H1 (cell line): ENCODE measurements at regions not wholly inside any gene's neighbourhood (a gene's known extent, or its start where the extent isn't known, plus 50 kb on each side); places are given as distances from the start of the nearest gene placed in this dataset.

ENCODE experiments used
- CTCF ChIA-PET: fragments of 300-600 bp; sonication (Branson Sonifier 250); formaldehyde crosslinking; loops from one replicate; lab custom pipeline; 2021; ENCODE audit not compliant: partially characterized antibody; lab: Charles Lee
- POLR2A ChIA-PET: fragments of 300-600 bp; sonication (Branson Sonifier 250); formaldehyde crosslinking; loops from one replicate; lab custom pipeline; 2021; ENCODE audit warnings: inconsistent platforms; ENCODE audit not compliant: partially characterized antibody; lab: Charles Lee
- DNase-seq, 2 experiments: peaks; one replicate each; pipeline versions ENCODE4 v3.0.0 to v3.0.0-alpha.2; 2010 to 2022; ENCODE audit warnings: low spot score in 2 of 2, low read depth in 1 of 2, mixed read lengths in 1 of 2
- FAIRE-seq: peaks from 2 replicates; lab custom pipeline; 2011; peaks lifted over from hg19 to GRCh38; lab: Jason Lieb, UNC
- H2AFZ ChIP-seq: 2 replicates; pipeline ENCODE4 v1.8.1; 2012; ENCODE audit warnings: low read length, inconsistent platforms
- H2AK5ac ChIP-seq: 2 replicates; pipeline ENCODE4 v1.6.1; 2013; ENCODE audit warnings: low read depth, low read length
- H2BK120ac ChIP-seq: replicated peaks from 2 replicates; pipeline ENCODE3; 2013; ENCODE audit warnings: low read depth, low read length, inconsistent platforms
- H2BK12ac ChIP-seq: 2 replicates; pipeline ENCODE4 v1.6.1; 2013; ENCODE audit warnings: low read depth, low read length
- H2BK15ac ChIP-seq: 2 replicates; pipeline ENCODE4 v1.6.1; 2013; ENCODE audit warnings: low read length
- H2BK20ac ChIP-seq: 2 replicates; pipeline ENCODE4 v1.6.1; 2013; ENCODE audit warnings: low read length
- H2BK5ac ChIP-seq: 2 replicates; pipeline ENCODE4 v1.6.1; 2013; ENCODE audit warnings: low read depth, low read length
- H3K14ac ChIP-seq: 2 replicates; pipeline ENCODE4 v1.6.1; 2013; ENCODE audit warnings: inconsistent platforms; ENCODE audit not compliant: insufficient read length
- H3K18ac ChIP-seq: 2 replicates; pipeline ENCODE4 v1.6.1; 2013; ENCODE audit warnings: low read length; ENCODE audit errors: extremely low read depth
- H3K23ac ChIP-seq: 2 replicates; pipeline ENCODE4 v1.6.1; 2013; ENCODE audit warnings: inconsistent platforms; ENCODE audit not compliant: insufficient read length
- H3K23me2 ChIP-seq: 2 replicates; pipeline ENCODE4 v1.6.1; 2013; ENCODE audit warnings: low read depth, low read length
- H3K27ac ChIP-seq: 2 replicates; pipeline ENCODE4 v1.6.1; 2011; ENCODE audit warnings: low read depth, low read length, inconsistent platforms
- H3K27me3 ChIP-seq, 4 experiments: replicated peaks in 1 of 4; 1 replicate in 1 of 4; 2 replicates in 3 of 4; pipeline versions ENCODE4 v1.6.1 to v1.8.1; 2011 to 2013; ENCODE audit warnings: low read length in 3 of 4, mild to moderate bottlenecking in 3 of 4, inconsistent platforms in 2 of 4, mixed read lengths in 2 of 4, moderate library complexity in 1 of 4; ENCODE audit not compliant: control insufficient read depth in 3 of 4, insufficient read depth in 3 of 4; ENCODE audit errors: extremely low read depth in 1 of 4
- H3K36me3 ChIP-seq, 4 experiments: 2 replicates each; pipeline versions ENCODE4 v1.6.1 to v1.8.1; 2011 to 2013; ENCODE audit warnings: mild to moderate bottlenecking in 4 of 4, low read length in 3 of 4, moderate library complexity in 2 of 4, control low read depth in 1 of 4, inconsistent platforms in 1 of 4; ENCODE audit not compliant: insufficient read depth in 4 of 4, control insufficient read depth in 2 of 4
- H3K4ac ChIP-seq: replicated peaks from 2 replicates; pipeline ENCODE3; 2013; ENCODE audit warnings: low read length, low read depth, mixed read lengths, inconsistent platforms; ENCODE audit not compliant: insufficient read length
- H3K4me1 ChIP-seq, 4 experiments: replicated peaks in 1 of 4; 1 replicate in 1 of 4; 2 replicates in 3 of 4; pipeline versions ENCODE4 v1.6.1 to v1.8.1; 2011 to 2013; ENCODE audit warnings: low read length in 3 of 4, inconsistent platforms in 2 of 4, mixed read lengths in 1 of 4; ENCODE audit not compliant: insufficient read depth in 4 of 4, control insufficient read depth in 3 of 4
- H3K4me2 ChIP-seq, 2 experiments: 2 replicates each; pipeline versions ENCODE4 v1.6.1 to v1.8.1; 2011 to 2013; ENCODE audit warnings: low read depth in 2 of 2, low read length in 2 of 2, control low read depth in 1 of 2, inconsistent platforms in 1 of 2, mild to moderate bottlenecking in 1 of 2; ENCODE audit not compliant: insufficient read depth in 1 of 2
- H3K4me3 ChIP-seq, 4 experiments: fragments of 200-600, 300-600 bp in 1 of 4; sonication (generic), shearing (Covaris generic), sonication (Bioruptor Twin) in 1 of 4; 2 replicates each; pipeline versions ENCODE4 v1.5.1 to v1.8.1; 2011 to 2016; ENCODE audit warnings: low read length in 4 of 4, low read depth in 3 of 4, control low read depth in 2 of 4, inconsistent platforms in 2 of 4, mild to moderate bottlenecking in 2 of 4, mixed read lengths in 1 of 4, moderate library complexity in 1 of 4; ENCODE audit not compliant: insufficient read depth in 2 of 4; ENCODE audit errors: extremely low read depth in 1 of 4
- H3K56ac ChIP-seq: replicated peaks from 2 replicates; pipeline ENCODE3; 2013; ENCODE audit warnings: low read depth, mild to moderate bottlenecking, mixed read lengths, low read length, inconsistent platforms; ENCODE audit not compliant: insufficient read length
- H3K79me1 ChIP-seq: 2 replicates; pipeline ENCODE4 v1.6.1; 2013; ENCODE audit warnings: low read depth, low read length, control low read depth
- H3K79me2 ChIP-seq, 2 experiments: 2 replicates each; pipeline versions ENCODE4 v1.6.1 to v1.8.1; 2012 to 2013; ENCODE audit warnings: low read length in 2 of 2, mild to moderate bottlenecking in 2 of 2, inconsistent platforms in 1 of 2; ENCODE audit not compliant: insufficient read depth in 2 of 2, control insufficient read depth in 1 of 2
- H3K9ac ChIP-seq, 4 experiments: replicated peaks in 1 of 4; 1 replicate in 1 of 4; 2 replicates in 3 of 4; pipeline versions ENCODE4 v1.6.1 to v1.8.1; 2011 to 2013; ENCODE audit warnings: low read depth in 3 of 4, low read length in 3 of 4, control low read depth in 2 of 4, mild to moderate bottlenecking in 2 of 4, moderate library complexity in 2 of 4, inconsistent platforms in 1 of 4; ENCODE audit errors: extremely low read depth in 1 of 4
- H3K9me3 ChIP-seq, 2 experiments: 2 replicates each; pipeline versions ENCODE4 v1.6.1 to v1.8.1; 2012 to 2013; ENCODE audit warnings: mild to moderate bottlenecking in 2 of 2, moderate library complexity in 2 of 2, control low read depth in 1 of 2, inconsistent platforms in 1 of 2, low read depth in 1 of 2, low read length in 1 of 2, mixed read lengths in 1 of 2; ENCODE audit not compliant: insufficient read depth in 2 of 2
- H4K20me1 ChIP-seq, 2 experiments: replicated peaks in 1 of 2; 2 replicates each; pipeline versions ENCODE3 to v1.8.1; 2011 to 2013; ENCODE audit warnings: inconsistent platforms in 2 of 2, low read length in 2 of 2, mild to moderate bottlenecking in 1 of 2; ENCODE audit not compliant: insufficient read depth in 2 of 2, control insufficient read depth in 1 of 2
- H4K5ac ChIP-seq: 2 replicates; pipeline ENCODE4 v1.6.1; 2013; ENCODE audit warnings: low read length, low read depth, mixed read lengths, inconsistent platforms; ENCODE audit not compliant: insufficient read length
- H4K8ac ChIP-seq: 2 replicates; pipeline ENCODE4 v1.8.0; 2013; ENCODE audit warnings: mild to moderate bottlenecking, moderate library complexity, low read length, inconsistent platforms; ENCODE audit not compliant: insufficient read depth; ENCODE audit errors: extremely low read depth
- H4K91ac ChIP-seq: replicated peaks from 2 replicates; pipeline ENCODE3; 2013; ENCODE audit warnings: low read length, mixed read lengths, inconsistent platforms; ENCODE audit not compliant: insufficient read length
- BCL11A ChIP-seq, 2 experiments: IDR thresholded peaks; one replicate each; pipeline ENCODE4 v1.6.1; 2011; ENCODE audit warnings: low read depth in 2 of 2, low read length in 2 of 2, mild to moderate bottlenecking in 2 of 2
- CBX5 ChIP-seq: fragments of 300-800, 300-1000 bp; sonication (generic); IDR thresholded peaks from 2 replicates; pipeline ENCODE4 v1.7.1; 2016; ENCODE audit warnings: antibody characterized with exemption, low read length, low read depth
- CEBPB ChIP-seq: IDR thresholded peaks from 2 replicates; pipeline ENCODE4 v1.6.1; 2012; ENCODE audit warnings: low read depth, low read length
- EGR1 ChIP-seq: IDR thresholded peaks from 2 replicates; pipeline ENCODE4 v1.6.1; 2011; ENCODE audit warnings: low read depth, low read length, borderline replicate concordance
- HDAC2 ChIP-seq, 2 experiments: fragments of 300-600 bp in 1 of 2; sonication (generic) in 1 of 2; IDR thresholded peaks; 2 replicates each; pipeline ENCODE4 v1.6.1; 2011 to 2012; ENCODE audit warnings: low read depth in 2 of 2, low read length in 2 of 2, mild to moderate bottlenecking in 2 of 2, moderate library complexity in 2 of 2, borderline replicate concordance in 1 of 2, inconsistent platforms in 1 of 2
- KDM1A ChIP-seq: fragments of 200-600, 300-600 bp; sonication (generic); IDR thresholded peaks from 2 replicates; pipeline ENCODE4 v1.7.1; 2016; ENCODE audit warnings: mild to moderate bottlenecking, low read length, borderline replicate concordance
- POLR2A ChIP-seq, 2 experiments: IDR thresholded peaks; 1 replicate in 1 of 2; 2 replicates in 1 of 2; pipeline ENCODE4 v1.6.1; 2011; ENCODE audit warnings: low read depth in 2 of 2, low read length in 2 of 2, mild to moderate bottlenecking in 2 of 2; ENCODE audit errors: control extremely low read depth in 1 of 2
- RAD21 ChIP-seq, 2 experiments: IDR thresholded peaks in 1 of 2; conservative IDR thresholded peaks in 1 of 2; 2 replicates each; pipeline ENCODE4 v1.6.1; 2011; ENCODE audit warnings: low read depth in 2 of 2, low read length in 2 of 2, improper control_type of control experiment in 1 of 2, inconsistent platforms in 1 of 2, mild to moderate bottlenecking in 1 of 2, moderate library complexity in 1 of 2
- RXRA ChIP-seq: IDR thresholded peaks from 2 replicates; pipeline ENCODE4 v1.6.1; 2011; ENCODE audit warnings: low read depth, mild to moderate bottlenecking, low read length, moderate library complexity; ENCODE audit not compliant: insufficient read depth
- SIN3A ChIP-seq, 2 experiments: IDR thresholded peaks in 1 of 2; conservative IDR thresholded peaks in 1 of 2; 2 replicates each; pipeline ENCODE4 v1.6.1; 2011 to 2012; ENCODE audit warnings: low read length in 2 of 2, improper control_type of control experiment in 1 of 2, low read depth in 1 of 2, mild to moderate bottlenecking in 1 of 2
- TAF1 ChIP-seq: IDR thresholded peaks from 2 replicates; pipeline ENCODE4 v1.6.1; 2011; ENCODE audit warnings: mild to moderate bottlenecking, low read depth, low read length
- YY1 ChIP-seq: IDR thresholded peaks from 2 replicates; pipeline ENCODE4 v1.6.1; 2011; ENCODE audit warnings: low read depth, mild to moderate bottlenecking, low read length
- WGBS, 2 experiments: shearing (Covaris generic) in 1 of 2; methylation state at CpG; one replicate each; pipeline versions ENCODE4 v1.1.6 to v1.1.7; 2013 to 2015; ENCODE audit warnings: low lambda C conversion rate in 2 of 2, mixed read lengths in 2 of 2, inconsistent platforms in 1 of 2, low coverage in 1 of 2, missing lambda C conversion rate in 1 of 2; ENCODE audit not compliant: insufficient replicate concordance in 2 of 2, insufficient coverage in 1 of 2, insufficient read length in 1 of 2; ENCODE audit errors: extremely low coverage in 1 of 2, missing lambda C conversion rate in 1 of 2; 5-methylcytosine and 5-hydroxymethylcytosine counted together

- DNase-seq, result no peak
- H3K23me2 ChIP-seq, result no peaks in the 10 kb centered on the region; the same call in 1 of the 2 replicates
- H3K4ac ChIP-seq, result no peak overlapping the region
- H2BK120ac ChIP-seq, result no peak overlapping the region
- H4K5ac ChIP-seq, result no peak overlapping the region
- no peaks in the 10 kb centered on the region for H3K79me1 ChIP-seq
- no peak overlapping the region for H3K56ac ChIP-seq
- no peak overlapping the region for H3K27ac ChIP-seq
- H3K4me1 ChIP-seq, result no peaks in the 10 kb centered on the region; a peak in 1 of 7 replicates
- H2BK15ac ChIP-seq, result no peak overlapping the region
- H2BK5ac ChIP-seq, result no peak overlapping the region
- no peaks in the 10 kb centered on the region for H3K79me2 ChIP-seq
- no peak overlapping the region for H4K8ac ChIP-seq
- H3K9ac ChIP-seq, result no peak overlapping the region
- WGBS, 2 experiments, result 61% methylated on average over 2 of the region's 2 CpGs; no CpG with 5 or more reads in 1 of the 2 experiments
- no peak overlapping the region for H3K4me2 ChIP-seq
- CTCF ChIA-PET, result no interaction called here
- H2BK12ac ChIP-seq, result no peak overlapping the region
- H2AFZ ChIP-seq, result no peak overlapping the region
- POLR2A ChIA-PET, result no interaction called here
- H3K18ac ChIP-seq, result no peak overlapping the region
- FAIRE-seq, result no peak
- peaks cover 69 to 82% of the 10 kb centered on the region in 2 experiments for H3K9me3 ChIP-seq
- no peaks in the 10 kb centered on the region for H3K27me3 ChIP-seq
- no peak overlapping the region for H3K14ac ChIP-seq
- no peaks in the 10 kb centered on the region for H4K20me1 ChIP-seq
- H3K23ac ChIP-seq, result no peak overlapping the region
- H3K36me3 ChIP-seq, result no peaks in the 10 kb centered on the region
- H2BK20ac ChIP-seq, result no peak overlapping the region
- no peak overlapping the region for H2AK5ac ChIP-seq
- H3K4me3 ChIP-seq, result no peak overlapping the region
- H4K91ac ChIP-seq, result no peak overlapping the region
- TF ChIP-seq KDM1A (no peak), CEBPB (no peak), YY1 (no peak), RXRA (no peak), BCL11A (IDR thresholded peaks at IDR 0.05; ENCODE audit: low read depth in 2 of 2, low read length in 2 of 2) (no peak), HDAC2 (IDR thresholded peaks at IDR 0.05; ENCODE audit: borderline replicate concordance in 1 of 2, low read depth in 2 of 2, low read length in 2 of 2) (no peak), CBX5 (no peak), TAF1 (no peak), SIN3A (conservative IDR thresholded peaks at IDR 0.05 in 1 of 2, IDR thresholded peaks at IDR 0.05 in 1 of 2; ENCODE audit: low read depth in 1 of 2, low read length in 2 of 2) (no peak), POLR2A (IDR thresholded peaks at IDR 0.05; ENCODE audit: control extremely low read depth in 1 of 2, low read depth in 2 of 2, low read length in 2 of 2) (no peak), RAD21 (IDR thresholded peaks at IDR 0.05 in 1 of 2, conservative IDR thresholded peaks at IDR 0.05 in 1 of 2; ENCODE audit: low read depth in 2 of 2, low read length in 2 of 2) (no peak), EGR1 (no peak)
Observed at GRCh38 chr9:1271367-1271766, 221.2 kb downstream of the DMRT2 start.
